Fibroblast of mammary gland (primary cell): ENCODE measurements at regions not wholly inside any gene's neighbourhood (a gene's known extent, or its start where the extent isn't known, plus 50 kb on each side); places are given as distances from the start of the nearest gene placed in this dataset.

Source experiments
- DNase-seq: peaks from one replicate; pipeline ENCODE4 v3.0.0-alpha.2; 2010; ENCODE audit warnings: low read depth
- H3K4me3 ChIP-seq: 2 replicates; pipeline ENCODE4 v1.5.1; 2011; ENCODE audit warnings: low read depth, mild to moderate bottlenecking, low read length, moderate library complexity; ENCODE audit not compliant: control insufficient read depth
- CTCF ChIP-seq: conservative IDR thresholded peaks from 2 replicates; pipeline ENCODE4 v1.5.1; 2011; ENCODE audit warnings: low read depth, low read length, inconsistent platforms; ENCODE audit not compliant: control insufficient read depth, insufficient read depth

- no peak for DNase-seq
- H3K4me3 ChIP-seq = no peak overlapping the region
- TF ChIP-seq CTCF = no peak
These were observed 217.5 kb upstream of the TAS2R1 start for GRCh38 chr5:9847631-9848030.

- no peak for DNase-seq
- no peak overlapping the region for H3K4me3 ChIP-seq
- no peak for TF ChIP-seq CTCF
These were observed 215.0 kb upstream of the TAS2R1 start for GRCh38 chr5:9845185-9845584.

GRCh38 chr5:9841516-9842170 lies 211.5 kb upstream of the TAS2R1 start:
- no peak overlapping the region for H3K4me3 ChIP-seq
- no peak for DNase-seq
- no peak for TF ChIP-seq CTCF

GRCh38 chr5:9838916-9839315 lies 208.8 kb upstream of the TAS2R1 start:
- no peak for DNase-seq
- no peak overlapping the region for H3K4me3 ChIP-seq
- no peak for TF ChIP-seq CTCF

- no peak overlapping the region for H3K4me3 ChIP-seq
- DNase-seq = no peak
- TF ChIP-seq CTCF = no peak
These were observed 205.0 kb upstream of the TAS2R1 start for GRCh38 chr5:9834871-9835770.

GRCh38 chr5:9833871-9834270 lies 203.7 kb upstream of the TAS2R1 start:
- H3K4me3 ChIP-seq = no peak overlapping the region
- DNase-seq = no peak
- TF ChIP-seq CTCF = no peak
